ENCODE measurements at regions not wholly inside any gene's neighbourhood (a gene's known extent, or its start where the extent isn't known, plus 50 kb on each side); places are given as distances from the start of the nearest gene placed in this dataset.

DNA sequence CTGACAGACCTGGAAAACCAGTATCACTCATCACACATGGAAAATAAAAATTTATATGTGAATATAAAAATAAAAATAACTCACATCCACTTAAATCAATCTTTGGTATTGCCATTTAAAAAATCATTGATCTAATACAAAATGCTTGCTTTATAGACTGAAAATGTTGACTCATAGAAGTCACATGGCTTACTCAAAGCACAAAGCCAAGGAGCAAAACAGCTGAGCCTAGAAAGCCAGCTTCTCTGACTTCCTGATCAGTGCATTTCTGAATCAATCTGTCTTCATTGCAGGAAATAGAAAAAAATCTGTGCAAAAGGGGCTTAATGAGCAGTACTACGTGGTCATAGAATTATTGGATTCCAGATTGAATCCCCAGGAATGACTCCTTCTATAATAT lies 176.9 kb upstream of the HS3ST1 start:
- Histone ChIP-seq H3K4me3 (no peak overlapping the region), H3K27ac (no peak overlapping the region)
- TF ChIP-seq, protein P1, sequence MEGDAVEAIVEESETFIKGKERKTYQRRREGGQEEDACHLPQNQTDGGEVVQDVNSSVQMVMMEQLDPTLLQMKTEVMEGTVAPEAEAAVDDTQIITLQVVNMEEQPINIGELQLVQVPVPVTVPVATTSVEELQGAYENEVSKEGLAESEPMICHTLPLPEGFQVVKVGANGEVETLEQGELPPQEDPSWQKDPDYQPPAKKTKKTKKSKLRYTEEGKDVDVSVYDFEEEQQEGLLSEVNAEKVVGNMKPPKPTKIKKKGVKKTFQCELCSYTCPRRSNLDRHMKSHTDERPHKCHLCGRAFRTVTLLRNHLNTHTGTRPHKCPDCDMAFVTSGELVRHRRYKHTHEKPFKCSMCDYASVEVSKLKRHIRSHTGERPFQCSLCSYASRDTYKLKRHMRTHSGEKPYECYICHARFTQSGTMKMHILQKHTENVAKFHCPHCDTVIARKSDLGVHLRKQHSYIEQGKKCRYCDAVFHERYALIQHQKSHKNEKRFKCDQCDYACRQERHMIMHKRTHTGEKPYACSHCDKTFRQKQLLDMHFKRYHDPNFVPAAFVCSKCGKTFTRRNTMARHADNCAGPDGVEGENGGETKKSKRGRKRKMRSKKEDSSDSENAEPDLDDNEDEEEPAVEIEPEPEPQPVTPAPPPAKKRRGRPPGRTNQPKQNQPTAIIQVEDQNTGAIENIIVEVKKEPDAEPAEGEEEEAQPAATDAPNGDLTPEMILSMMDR (IDR thresholded peaks at IDR 0.05): no peak
- no peak for DNase-seq (ENCODE audit: low spot score)

DNA sequence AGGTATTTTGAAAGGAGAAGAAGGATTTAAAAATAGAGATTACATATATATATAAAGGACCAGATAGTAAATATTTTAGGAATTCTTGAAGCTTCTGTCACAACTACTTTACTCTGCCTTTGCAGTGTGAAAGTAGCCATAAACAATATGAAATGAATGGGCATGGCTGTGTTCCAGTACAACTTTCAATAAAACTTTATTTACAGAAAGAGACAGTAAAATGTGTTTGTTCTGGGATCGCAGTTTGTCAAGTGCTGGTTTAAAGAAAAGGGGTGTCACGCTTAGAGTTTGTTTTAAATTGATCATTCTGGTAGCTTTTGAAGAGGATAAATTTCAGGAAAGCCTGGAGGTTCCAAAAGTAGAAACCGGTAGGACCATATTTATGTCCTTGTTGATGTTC lies 176.1 kb upstream of the HS3ST1 start:
- DNase-seq (ENCODE audit: low spot score): no peak
- TF ChIP-seq, protein P1 (IDR thresholded peaks at IDR 0.05): no peak
- Histone ChIP-seq H3K27ac (no peak overlapping the region), H3K4me3 (no peak overlapping the region)

DNA sequence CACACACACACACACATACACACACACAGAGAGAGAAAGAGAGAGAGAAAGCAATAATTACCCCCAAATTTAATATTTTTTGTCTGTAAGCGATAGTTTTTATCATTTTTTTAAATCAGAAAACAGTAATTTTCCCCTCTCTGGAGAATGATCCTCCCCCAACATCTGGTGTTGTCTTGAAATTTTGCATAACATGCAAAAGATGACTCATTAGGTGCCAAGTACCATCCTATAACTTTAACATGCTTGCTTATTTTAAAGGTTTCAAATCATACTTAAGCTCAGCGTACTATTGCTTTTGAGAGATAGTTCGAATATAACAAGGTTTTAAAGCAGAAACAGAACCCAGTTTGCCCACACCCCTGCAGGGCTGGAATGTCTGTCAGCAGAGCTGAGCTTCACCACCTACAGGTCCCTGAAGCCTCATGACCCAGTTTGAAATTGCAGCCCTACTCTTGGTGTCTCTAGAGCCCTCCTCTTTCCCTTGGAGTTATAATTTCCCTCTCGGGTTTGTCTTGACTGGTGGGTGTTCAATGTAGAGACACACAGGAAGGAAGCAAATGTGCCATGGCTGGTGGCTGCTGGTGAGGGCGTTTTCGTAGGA lies 175.0 kb upstream of the HS3ST1 start:
- TF ChIP-seq, protein P1 (IDR thresholded peaks at IDR 0.05): no peak
- H3K27ac ChIP-seq: no peak overlapping the region
- DNase-seq (ENCODE audit: low spot score): no peak
- H3K4me3 ChIP-seq: no peak overlapping the region

DNA sequence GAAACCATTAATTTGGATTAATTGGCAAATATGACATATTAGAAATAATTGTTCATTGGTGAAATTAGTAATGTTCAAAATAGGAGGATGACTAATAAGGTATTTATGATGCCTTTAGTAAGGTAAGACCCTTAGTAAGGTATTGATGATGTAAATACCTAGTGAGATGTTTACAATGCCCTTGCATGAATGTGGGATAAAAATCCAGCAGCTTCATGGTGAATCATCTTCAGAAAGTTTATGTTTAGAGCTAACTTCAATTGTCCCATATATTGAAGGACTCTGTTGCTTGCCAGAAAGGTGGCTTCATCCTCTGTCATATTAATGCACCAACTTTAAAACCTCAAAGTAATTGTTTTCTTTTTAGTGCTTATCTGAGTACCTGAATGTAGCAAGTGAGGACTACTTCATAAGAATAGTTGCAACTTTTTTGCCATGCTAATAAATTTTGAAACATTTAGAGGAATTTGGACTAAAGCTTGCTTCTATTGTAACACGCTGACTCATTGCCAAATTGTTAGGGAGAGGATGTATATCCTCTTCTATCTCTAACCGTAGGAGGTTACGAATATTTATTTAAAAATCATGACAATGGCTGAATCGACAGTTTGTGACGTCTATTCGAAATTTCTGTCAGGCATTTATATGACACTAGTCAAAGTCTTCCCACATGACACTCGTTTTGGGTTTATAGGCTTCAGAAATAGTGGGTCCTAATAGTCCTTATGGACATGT lies 174.1 kb upstream of the HS3ST1 start:
- Histone ChIP-seq H3K27ac (no peak overlapping the region), H3K4me3 (no peak overlapping the region)
- DNase-seq (ENCODE audit: low spot score): no peak
- TF ChIP-seq, protein P1 (IDR thresholded peaks at IDR 0.05): no peak

DNA sequence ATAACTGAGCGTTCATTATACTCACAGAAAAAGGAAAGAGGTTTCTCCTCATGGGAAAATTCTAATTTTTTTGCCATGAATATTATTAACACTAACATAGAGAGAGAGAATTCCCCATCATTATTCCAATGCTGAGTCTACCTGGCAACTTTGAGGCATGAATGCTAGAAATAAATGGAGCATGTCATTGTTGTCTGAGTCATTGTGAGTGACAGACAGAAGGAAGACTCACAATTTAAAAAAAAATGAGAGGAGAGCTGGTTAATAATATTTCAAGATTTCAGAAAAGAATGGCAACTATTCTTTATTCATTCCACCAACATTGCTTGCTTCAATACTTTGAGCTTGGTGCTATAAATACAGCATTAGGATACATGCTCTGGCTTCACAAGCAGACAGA lies 170.4 kb upstream of the HS3ST1 start:
- H3K27ac ChIP-seq: no peak overlapping the region
- no peak overlapping the region for H3K4me3 ChIP-seq
- DNase-seq (ENCODE audit: low spot score): no peak
- TF ChIP-seq, protein P1 (IDR thresholded peaks at IDR 0.05): no peak

DNA sequence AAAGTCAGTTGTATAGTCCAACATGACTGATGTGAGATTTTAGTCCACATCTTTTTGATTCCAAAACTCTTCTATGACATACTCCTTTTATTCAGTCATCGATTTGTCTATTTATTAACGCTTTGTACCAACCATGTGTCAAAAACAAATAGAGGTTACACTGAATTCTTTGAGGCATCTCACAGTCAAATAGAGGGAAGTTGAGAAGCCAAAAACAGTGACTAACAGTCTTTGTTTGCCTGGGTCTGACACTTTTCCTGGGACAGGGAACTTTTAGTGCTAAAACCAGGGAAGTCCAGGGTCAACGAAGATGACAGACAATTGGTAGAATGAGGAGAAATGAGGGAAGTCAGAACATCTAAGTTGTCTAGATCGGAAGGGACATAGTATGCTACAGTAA lies 169.9 kb upstream of the HS3ST1 start:
- no peak overlapping the region for H3K4me3 ChIP-seq
- H3K27ac ChIP-seq: no peak overlapping the region
- TF ChIP-seq, protein P1 (IDR thresholded peaks at IDR 0.05): no peak
- no peak for DNase-seq (ENCODE audit: low spot score)

DNA sequence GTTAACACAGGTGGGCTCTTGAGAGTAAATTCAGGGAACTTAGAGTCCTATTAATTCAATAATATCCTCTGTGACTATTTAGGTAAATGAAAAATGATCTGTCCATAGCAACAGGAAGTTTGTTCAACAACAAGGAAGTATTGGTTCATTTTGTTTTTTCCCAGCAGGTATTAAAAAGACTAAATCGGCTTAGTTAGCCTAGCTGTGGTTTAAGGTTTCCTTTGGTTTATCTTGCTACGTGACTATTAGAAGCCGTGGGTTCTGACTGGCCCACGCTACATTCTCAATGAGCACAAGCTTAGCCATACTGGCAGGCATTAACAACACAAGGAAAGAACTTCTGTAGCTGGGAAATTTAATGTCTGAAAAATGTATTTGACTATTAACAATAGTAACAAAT lies 168.8 kb upstream of the HS3ST1 start:
- no peak for DNase-seq (ENCODE audit: low spot score)
- TF ChIP-seq, protein P1 (IDR thresholded peaks at IDR 0.05): no peak
- no peak overlapping the region for H3K27ac ChIP-seq
- no peak overlapping the region for H3K4me3 ChIP-seq
